ENCODE measurements at regions not wholly inside any gene's neighbourhood (a gene's known extent, or its start where the extent isn't known, plus 50 kb on each side); places are given as distances from the start of the nearest gene placed in this dataset.

GRCh38 chr9:88713010-88713409, 178.0 kb downstream of the NXNL2 start:
- TF ChIP-seq CTCF (IDR thresholded peaks at IDR 0.05 in 8 of 11, conservative IDR thresholded peaks at IDR 0.05 in 3 of 11) = no peak
- TF ChIP-seq POLR2AphosphoS5 (IDR thresholded peaks at IDR 0.05) = no peak
- TF ChIP-seq POLR2A (IDR thresholded peaks at IDR 0.05) = no peak

Measured in spleen (tissue), 7 donors.